Skin epidermis (tissue), 12 donors: ENCODE measurements at regions not wholly inside any gene's neighbourhood (a gene's known extent, or its start where the extent isn't known, plus 50 kb on each side); places are given as distances from the start of the nearest gene placed in this dataset.

Experiments
- H3K27ac ChIP-seq, 21 experiments: fragments of 200-600 bp; sonication (generic) in 11 of 21; one replicate each; pipeline ENCODE4 v1.5.0; 2020; ENCODE audit warnings: mild to moderate bottlenecking in 3 of 21, inconsistent platforms in 2 of 21, moderate library complexity in 2 of 21
- H3K4me3 ChIP-seq, 7 experiments: fragments of 200-600 bp; sonication (generic) in 2 of 7; one replicate each; pipeline ENCODE4 v1.5.0; 2020; ENCODE audit warnings: inconsistent platforms in 2 of 7, mild to moderate bottlenecking in 2 of 7, moderate library complexity in 1 of 7

DNA sequence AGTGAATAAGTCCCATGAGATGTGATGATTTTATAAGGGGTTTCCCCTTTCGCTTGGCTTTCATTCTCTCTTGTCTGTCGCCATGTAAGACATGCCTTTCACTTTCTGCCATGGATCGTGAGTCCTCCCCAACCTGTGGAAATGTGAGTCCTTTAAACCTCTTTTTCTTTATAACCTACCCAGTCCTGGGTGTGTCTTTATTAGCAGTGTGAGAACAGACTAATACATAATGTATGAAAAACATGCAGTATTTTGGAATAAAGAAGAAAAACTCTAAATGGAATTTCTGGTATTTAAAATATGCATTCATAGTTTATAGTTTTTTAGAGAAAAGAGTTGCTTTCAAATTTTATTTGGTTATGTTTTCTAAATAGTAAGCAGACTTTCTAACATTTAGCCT is 360.7 kb downstream of the PCDH7 start:
- H3K4me3 ChIP-seq: no peak overlapping the region
- no peak overlapping the region for H3K27ac ChIP-seq

DNA sequence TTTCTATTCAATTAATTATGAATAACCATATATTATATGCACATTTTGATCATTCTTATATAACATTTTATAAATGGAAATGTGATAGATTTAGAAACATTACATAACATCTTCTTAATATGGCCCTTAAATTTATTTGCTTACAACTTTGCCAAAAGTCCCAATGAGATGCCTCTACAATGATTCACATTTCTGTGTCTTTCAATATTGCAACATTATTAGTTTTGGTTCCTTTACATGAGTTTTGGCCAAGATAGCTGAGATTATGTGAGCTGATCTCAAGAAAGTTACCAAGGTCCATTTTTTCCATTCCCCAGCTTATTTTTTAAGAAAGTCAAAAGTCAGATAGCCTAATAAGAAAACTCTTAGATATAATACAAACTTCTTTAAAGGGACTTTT is 361.2 kb downstream of the PCDH7 start:
- H3K27ac ChIP-seq: peak overlapping the region in 1 of 21 experiments; percentile 3
- H3K4me3 ChIP-seq: no peak overlapping the region

DNA sequence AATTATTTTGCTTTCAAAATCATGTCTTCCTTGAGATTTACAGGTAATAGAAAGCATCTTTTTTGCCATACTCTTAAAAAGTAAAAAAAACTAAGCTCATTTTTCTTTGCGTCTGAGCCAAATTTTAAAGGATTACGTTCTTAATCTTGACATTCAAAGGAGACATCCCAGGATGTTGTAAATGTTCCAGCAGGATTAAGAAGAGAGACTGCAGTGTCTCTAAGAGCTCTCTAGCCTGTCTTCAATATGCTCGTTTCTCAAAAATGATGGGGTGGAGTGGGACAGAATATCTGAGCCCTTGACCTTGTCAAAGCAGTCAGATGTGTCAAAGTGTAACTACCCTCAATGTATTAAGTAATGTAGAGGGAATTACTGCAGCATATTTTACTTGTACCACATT is 363.3 kb downstream of the PCDH7 start:
- Histone ChIP-seq H3K4me3 (no peak overlapping the region), H3K27ac (no peak overlapping the region)

DNA sequence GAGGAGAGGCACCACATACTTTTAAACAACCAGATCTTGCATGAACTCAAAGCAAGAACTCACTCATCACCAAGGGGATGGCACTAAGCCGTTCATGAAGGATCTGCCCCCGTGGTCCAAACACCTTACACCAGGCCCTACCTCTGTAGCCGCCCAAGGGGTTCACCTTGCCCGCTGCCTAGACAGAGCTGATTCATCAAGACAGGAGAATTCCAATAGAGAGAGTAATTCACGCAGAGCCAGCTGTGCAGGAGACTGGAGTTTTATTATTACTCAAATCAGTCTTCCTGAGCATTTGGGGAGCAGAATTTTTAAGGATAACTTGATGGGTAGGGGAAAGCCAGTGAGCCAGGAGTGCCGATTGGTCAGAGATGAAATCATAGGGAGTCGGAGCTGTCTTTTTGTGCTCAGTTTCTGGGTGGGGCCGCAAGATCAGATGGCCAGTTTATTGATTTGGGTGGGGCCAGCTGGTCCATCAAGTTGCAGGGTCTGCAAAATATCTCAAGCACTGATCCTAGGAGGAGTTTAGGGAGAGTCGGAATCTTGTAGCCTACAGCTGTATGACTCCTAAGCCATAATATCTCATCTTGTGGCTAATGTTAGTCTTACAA is 364.7 kb downstream of the PCDH7 start:
- no peak overlapping the region for H3K4me3 ChIP-seq
- H3K27ac ChIP-seq: no peak overlapping the region

DNA sequence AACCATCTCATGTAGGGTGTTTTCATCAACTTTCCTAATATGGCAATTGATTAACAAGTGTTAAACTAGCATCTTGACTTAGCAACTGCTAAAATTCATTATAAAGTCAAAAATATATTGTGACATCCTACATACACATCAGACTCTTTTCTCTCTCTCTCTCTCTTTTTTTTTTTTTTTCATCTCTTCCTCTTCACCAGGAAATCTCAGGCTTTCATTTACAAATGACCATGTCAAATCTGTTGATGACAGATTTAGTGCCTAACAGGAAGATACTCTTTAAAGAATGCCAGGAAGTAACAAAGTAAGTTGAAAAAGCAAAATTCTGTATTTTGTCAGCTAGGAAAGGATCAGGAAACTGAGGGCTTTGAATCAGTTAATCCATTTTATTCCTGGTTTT is 365.5 kb downstream of the PCDH7 start:
- no peak overlapping the region for H3K27ac ChIP-seq

DNA sequence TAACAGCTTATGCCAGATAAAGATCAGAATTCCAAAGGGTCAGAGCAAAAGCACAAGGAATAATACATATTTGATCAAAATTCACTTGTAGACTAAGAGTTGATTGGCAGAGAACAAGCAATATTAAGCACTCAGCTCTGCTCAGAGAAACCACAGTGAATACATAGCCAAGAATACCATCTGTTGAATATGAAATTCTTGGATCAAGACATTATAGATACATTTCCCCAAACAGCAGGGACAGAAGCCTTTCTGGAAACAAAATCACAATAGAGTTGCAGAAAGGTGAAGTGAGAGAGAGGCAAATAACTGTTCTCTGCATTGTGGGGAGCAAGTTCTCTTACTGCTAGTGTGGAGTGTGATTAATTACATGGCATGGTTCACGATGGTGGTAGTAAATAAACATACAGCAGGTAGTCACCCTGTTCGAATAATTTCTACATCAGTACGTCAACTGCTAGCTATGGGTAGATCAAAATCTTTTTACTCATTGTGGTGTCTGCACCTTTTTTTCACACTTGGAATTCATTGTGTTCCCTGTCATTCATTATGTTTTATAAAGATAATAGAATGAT is 366.7 kb downstream of the PCDH7 start:
- H3K4me3 ChIP-seq: no peak overlapping the region
- no peak overlapping the region for H3K27ac ChIP-seq

More for the DNA sequence above, 365.5 kb downstream of the PCDH7 start:
- H3K4me3 ChIP-seq: no peak overlapping the region

DNA sequence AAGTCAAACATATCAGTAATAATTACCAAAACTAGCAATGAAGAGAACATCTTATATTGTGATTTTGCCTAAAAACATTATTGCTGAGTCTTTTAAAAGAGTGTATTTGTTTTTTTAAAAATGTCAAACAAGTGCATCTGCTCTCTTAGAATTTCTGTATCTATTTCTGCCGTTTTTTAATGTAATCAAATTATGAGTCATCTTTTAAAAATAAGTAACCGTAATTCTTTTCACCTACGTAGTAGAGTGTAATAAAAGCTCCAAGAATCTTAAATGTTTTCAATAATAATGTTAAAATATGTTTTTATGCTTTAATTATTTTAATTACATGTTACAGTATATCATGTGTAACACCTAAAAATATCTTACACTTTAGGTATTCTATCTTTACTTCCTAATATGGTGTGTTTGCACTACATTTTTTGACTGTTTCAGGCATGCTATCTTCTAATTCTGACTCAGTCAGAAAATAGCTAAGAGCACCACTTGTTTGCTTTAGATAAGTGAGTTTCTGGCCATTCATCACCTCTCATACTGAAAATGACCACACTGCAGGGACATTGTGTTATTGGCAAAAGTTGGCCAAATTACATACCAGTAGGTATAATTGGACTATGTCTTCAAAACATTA is 368.5 kb downstream of the PCDH7 start:
- no peak overlapping the region for H3K4me3 ChIP-seq
- no peak overlapping the region for H3K27ac ChIP-seq

DNA sequence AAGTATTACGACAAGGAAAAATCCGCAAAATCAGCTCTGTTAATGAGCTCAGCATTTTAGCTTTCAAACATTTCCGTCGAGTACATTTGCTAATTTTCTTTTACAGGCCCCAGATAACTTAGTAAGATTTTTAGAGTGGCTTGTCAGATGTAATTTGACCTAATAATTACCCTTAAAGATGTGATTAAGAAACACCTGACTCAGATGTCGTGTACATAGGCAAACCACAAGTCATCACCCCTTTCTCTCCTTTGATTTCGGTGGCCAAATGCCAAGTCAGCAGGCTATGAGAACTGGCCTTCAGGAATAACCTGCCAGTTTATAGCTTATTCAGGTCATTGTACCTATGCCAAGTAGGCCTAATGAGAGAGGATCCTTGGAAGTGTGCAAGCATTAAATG is 369.6 kb downstream of the PCDH7 start:
- no peak overlapping the region for H3K27ac ChIP-seq
- no peak overlapping the region for H3K4me3 ChIP-seq

DNA sequence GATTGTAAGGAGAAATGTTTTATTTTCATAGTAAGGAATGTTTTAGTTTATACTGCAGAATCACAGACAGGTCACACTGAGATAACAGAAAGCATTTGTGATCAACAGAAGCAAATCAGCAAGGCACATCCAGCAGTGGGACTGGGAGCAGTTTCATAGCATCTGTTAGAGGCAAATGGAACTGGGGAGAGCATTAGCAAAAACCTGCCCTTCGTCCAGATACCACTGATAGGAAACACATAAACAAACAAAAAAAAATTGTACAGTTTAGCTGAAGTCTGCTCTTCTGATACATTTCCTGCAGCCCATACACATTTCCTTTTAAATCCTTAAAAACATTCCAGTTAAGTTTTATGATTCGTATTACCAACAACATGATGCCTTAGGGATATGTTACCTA is 374.3 kb downstream of the PCDH7 start:
- Histone ChIP-seq H3K27ac (no peak overlapping the region), H3K4me3 (no peak overlapping the region)

DNA sequence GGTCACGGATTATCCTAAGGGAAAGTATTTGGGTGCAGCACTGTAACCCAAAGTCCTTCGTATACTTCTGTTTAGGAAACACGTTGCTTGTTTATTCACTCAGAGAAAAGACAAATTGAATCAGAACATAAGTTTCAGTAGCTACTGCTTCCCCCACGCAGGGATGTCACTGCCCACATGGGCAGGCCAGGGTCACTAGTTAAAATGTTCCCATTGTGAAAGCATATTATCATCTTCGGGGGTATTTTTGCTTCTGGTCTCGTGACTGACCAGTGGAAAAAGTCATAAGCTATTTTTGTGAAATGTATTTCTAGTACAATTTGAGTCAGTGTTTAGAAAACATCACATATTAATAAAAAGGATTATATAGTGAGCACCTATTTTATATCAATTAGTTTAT is 377.8 kb downstream of the PCDH7 start:
- Histone ChIP-seq H3K4me3 (no peak overlapping the region), H3K27ac (no peak overlapping the region)

DNA sequence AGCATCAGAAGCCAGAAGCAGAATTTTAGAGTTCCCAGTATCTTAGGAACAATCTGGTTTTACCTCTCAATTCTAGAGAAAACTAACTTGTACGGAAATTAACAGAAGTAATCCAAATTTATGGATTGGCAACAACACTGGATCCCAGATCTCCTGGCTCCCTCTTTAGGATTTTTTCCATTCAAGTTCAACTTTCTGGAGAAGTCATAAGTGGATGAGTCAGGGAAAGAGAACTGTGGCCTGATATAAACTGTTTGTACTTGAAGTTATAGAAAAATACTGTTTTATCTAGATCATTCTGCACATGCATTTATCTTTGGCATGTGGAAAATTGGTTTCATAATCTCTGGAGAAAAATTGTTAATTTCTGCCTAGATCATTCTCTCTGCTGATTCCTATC is 380.4 kb downstream of the PCDH7 start:
- Histone ChIP-seq H3K4me3 (no peak overlapping the region), H3K27ac (peak overlapping the region in 1 of 21 experiments; percentile 0)

DNA sequence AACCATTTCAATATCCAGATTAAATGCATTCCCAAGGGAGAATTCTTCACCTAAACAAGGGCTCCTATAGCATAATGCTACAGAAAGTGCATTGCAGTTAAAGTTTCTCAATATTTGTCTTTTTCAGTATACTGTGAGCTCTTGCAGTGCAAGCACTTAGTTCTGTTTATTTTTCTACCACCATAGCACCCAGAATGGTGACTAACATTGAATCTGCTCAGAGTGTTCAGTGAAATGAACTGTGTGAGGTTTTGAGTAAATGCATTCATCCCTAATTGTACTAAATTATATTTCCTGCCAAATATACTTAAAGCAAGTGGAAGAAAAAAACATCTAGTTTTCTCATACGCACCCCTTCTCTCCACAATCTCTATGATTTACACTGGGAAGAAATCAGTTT is 383.9 kb downstream of the PCDH7 start:
- no peak overlapping the region for H3K4me3 ChIP-seq
- no peak overlapping the region for H3K27ac ChIP-seq

DNA sequence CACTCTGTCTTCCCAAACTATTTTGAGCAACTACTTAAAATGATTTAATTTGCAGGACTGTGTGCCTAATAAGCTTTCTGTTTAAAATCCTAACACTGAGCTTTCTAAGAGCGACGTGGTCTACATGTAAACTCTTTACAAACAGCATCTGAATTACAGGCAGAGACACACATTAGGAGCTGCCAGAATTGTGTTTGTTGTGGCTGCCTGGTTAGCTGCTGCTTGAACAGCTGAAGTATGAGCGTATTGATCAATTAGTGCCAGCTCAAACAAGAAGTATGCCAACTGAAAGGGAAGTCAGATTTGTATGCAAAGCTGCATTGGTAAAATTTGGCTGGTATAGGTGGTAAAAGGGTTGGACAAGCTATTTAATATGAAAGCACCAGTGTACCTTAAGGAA is 384.4 kb downstream of the PCDH7 start:
- Histone ChIP-seq H3K4me3 (no peak overlapping the region), H3K27ac (no peak overlapping the region)

DNA sequence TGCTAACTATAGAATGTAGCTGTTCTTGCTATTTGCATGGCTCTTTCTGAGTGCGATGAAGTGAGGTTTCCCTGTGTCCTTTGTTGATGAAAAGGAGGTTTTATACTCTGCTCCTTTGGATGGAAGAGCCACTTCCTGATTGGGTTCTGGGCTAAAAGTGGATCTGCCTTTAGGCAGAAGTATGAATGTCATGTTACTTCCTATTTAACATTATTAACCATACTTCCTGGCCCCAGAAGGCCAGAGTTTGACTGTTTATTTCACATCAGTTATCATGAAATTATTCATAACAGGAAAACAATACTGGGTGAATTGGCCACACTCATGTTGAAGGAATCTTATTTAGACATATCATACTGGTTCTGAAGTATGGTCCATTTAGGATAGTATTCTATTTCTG is 386.2 kb downstream of the PCDH7 start:
- Histone ChIP-seq H3K27ac (no peak overlapping the region), H3K4me3 (no peak overlapping the region)

DNA sequence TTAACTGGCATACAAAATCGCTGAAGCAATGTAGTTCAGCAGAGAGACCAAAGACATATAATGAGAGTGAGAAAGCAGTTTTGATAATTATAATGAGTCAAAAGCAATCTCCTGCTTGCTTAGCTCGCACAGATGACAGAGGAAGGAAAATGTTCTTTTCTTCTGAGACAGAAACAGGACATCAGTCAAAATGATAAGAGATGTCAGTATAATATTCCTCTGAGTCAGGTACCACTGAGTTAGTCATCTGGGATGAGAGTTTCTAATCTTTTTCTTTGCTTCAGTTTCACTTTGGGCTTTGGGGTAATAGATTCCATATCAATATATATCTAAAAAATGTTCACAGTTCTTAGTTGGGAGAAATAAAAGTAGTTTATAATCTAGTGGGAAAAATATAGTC is 387.2 kb downstream of the PCDH7 start:
- Histone ChIP-seq H3K4me3 (no peak overlapping the region), H3K27ac (no peak overlapping the region)

DNA sequence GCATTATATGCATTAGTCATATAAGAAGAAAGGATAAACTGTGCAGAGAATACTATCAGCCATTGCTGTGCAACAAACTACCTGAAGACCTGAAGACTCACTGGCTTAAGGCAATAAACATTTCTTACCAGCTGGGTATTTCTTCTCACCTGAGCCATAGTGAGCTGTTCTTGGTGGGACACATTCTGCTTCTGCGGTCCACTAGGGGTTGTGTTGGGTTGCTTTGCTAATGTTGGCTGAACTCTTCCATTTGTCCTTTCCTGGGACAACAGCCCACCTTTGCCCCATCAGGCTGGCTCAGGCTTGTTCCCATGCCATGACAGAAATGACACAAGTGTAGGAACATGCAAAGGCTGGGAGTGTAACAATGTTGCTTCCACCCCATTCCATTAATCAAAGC is 388.6 kb downstream of the PCDH7 start:
- H3K4me3 ChIP-seq: no peak overlapping the region
- no peak overlapping the region for H3K27ac ChIP-seq

DNA sequence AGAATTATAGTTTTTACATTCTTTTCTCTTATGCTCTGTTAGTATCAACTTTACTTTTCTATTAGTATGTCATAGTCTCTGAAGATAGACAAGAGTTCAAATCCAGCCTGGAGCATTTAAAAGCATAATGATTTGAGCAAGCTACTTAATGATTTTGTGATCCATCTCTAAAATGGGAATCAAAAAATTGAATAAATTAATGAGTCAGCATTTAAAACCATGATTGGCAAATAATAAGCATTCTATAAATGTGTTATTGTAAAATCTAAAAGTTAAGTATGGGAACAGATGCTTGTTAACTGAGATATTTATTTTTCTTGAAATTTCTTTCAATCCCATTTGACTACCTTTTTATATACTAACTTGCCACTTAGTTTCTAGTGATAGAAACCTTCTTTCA is 391.6 kb downstream of the PCDH7 start:
- no peak overlapping the region for H3K27ac ChIP-seq
- no peak overlapping the region for H3K4me3 ChIP-seq

DNA sequence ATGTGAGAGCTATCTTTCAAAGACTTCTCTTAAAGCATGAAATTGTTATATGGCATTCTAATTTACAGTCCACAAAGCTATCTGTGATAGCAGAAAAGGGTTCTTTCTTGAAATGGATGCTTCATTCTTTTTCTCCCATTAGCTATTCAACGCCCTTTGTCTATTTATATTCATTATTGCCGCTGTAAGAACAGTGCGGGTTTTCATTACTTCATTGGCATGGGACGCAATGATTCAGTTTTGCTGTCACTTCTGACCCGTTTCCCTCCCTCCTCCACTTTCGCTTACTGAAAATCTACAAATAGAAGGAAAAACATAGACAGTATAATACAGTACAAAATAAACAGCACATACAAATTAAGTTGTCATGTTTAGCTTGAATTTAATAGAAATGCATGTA is 394.6 kb downstream of the PCDH7 start:
- no peak overlapping the region for H3K4me3 ChIP-seq
- H3K27ac ChIP-seq: no peak overlapping the region

DNA sequence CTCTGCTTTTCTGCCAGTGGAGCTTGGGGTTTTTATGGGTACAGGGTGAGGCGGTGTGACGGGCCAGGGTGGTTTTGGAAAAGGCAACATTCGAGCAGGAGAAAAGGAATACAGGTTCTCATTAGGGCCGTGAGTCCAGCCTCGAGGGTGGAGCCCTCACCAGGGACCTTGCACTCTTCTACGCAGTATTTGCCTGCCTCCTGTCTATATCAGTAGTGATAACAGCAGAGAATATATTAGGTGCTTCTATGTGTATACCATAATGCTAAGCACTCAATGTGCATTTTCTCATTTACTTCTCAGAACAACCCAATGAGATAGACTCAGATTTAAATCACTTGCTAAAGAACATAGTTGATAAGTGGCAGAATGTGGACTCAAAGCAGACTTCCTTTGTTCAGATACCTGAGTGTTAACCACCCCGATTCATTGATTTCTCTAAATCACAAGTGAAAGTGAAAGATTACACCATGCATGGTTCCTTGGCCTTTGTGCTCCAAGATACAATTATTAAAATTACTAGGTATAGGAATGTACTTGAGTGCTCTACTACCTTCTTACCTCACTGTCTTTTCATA is 403.9 kb downstream of the PCDH7 start:
- Histone ChIP-seq H3K4me3 (no peak overlapping the region), H3K27ac (no peak overlapping the region)

DNA sequence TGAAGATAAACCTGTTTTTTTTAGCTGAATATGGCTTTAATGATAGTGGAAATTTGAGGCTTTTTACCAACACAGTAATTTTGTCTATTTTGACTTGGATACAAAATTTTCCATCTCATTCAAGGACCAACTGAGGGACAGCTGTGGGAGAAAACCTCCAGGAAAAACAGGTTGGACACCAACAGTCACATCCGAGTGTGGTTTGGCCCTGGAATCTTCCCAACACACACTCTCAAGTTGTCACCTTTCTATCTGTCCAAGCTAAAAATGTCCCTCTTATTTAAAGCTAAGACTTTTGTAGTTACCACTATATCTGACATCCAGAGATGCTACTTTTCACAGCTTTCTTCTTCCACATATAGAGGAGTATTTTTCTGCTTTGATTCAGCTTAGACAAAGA is 404.9 kb downstream of the PCDH7 start:
- no peak overlapping the region for H3K27ac ChIP-seq

DNA sequence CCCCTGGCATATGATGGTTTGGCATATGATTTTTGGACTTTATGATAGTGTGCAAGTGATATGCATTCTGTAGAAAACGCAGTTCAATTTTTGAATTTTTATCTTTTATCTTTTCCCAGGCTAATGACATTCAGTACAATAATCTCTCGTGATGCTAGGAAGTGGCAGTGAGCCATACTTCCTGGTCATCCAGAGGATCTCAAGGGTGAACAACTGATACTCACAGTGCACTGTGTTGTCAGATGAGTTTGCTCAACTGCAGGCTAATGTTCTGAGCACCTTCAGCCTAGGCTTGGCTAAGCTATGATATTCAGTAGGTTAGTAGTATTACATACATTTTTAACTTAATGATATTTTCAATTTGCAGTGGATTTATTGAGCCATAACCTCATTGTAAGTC is 405.3 kb downstream of the PCDH7 start:
- no peak overlapping the region for H3K4me3 ChIP-seq
- no peak overlapping the region for H3K27ac ChIP-seq

More for the DNA sequence above, 404.9 kb downstream of the PCDH7 start:
- H3K4me3 ChIP-seq: no peak overlapping the region
